Mesothelial cell of epicardium (in vitro differentiated cells): ENCODE measurements at regions not wholly inside any gene's neighbourhood (a gene's known extent, or its start where the extent isn't known, plus 50 kb on each side); places are given as distances from the start of the nearest gene placed in this dataset.

Experiments used
- DNase-seq, 2 experiments: peaks; one replicate each; pipeline ENCODE4 v3.0.0; 2021; ENCODE audit warnings: low spot score in 2 of 2; ENCODE audit not compliant: unreplicated experiment in 2 of 2
- H3K27ac Mint-ChIP-seq: 2 replicates; pipeline ENCODE4 v1.8.0; 2021; ENCODE audit warnings: mixed read lengths
- H3K27me3 Mint-ChIP-seq: 2 replicates; pipeline ENCODE4 v1.8.0; 2021; ENCODE audit warnings: low read depth, mixed read lengths
- H3K36me3 Mint-ChIP-seq: 2 replicates; pipeline ENCODE4 v1.8.0; 2021; ENCODE audit warnings: mixed read lengths
- H3K4me1 Mint-ChIP-seq: 2 replicates; pipeline ENCODE4 v1.8.0; 2021; ENCODE audit warnings: mixed read lengths
- H3K4me3 Mint-ChIP-seq: 2 replicates; pipeline ENCODE4 v1.8.0; 2021; ENCODE audit warnings: mild to moderate bottlenecking, moderate library complexity, mixed read lengths
- H3K9me3 Mint-ChIP-seq: 2 replicates; pipeline ENCODE4 v1.8.0; 2021; ENCODE audit warnings: mixed read lengths
- TF ChIP-seq, protein P1 (sequence below): fragments of 200-600 bp; sonication (generic); IDR thresholded peaks from one replicate; pipeline ENCODE4 v1.5.0; 2021; ENCODE audit warnings: antibody characterized with exemption; ENCODE audit not compliant: unreplicated experiment

DNA sequence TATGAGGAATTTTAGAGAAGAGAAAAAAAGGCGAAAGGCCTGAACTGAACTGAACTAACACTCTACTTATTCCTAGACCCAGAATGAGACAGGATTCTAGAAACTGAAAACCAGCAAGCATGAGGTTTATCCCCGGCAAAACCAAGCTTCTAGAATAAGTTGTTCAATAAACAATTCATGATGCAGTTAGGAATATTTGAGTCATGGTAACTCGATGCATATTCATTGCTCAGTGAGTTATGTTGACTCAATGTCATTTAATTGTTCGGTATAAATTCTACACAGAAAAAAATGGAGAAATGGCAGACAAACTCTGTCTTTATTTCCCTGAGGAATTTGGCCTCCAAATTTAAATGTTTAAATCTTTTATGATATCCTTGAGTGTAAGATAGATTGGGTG lies 321.5 kb downstream of the SATB2 start:
- Mint-ChIP-seq H3K9me3 (peaks cover 13% of the 10 kb centered on the region), H3K36me3 (no peaks in the 10 kb centered on the region), H3K27me3 (no peaks in the 10 kb centered on the region), H3K4me1 (peaks cover 4% of the 10 kb centered on the region), H3K27ac (no peak overlapping the region), H3K4me3 (no peak overlapping the region)
- TF ChIP-seq, protein P1, sequence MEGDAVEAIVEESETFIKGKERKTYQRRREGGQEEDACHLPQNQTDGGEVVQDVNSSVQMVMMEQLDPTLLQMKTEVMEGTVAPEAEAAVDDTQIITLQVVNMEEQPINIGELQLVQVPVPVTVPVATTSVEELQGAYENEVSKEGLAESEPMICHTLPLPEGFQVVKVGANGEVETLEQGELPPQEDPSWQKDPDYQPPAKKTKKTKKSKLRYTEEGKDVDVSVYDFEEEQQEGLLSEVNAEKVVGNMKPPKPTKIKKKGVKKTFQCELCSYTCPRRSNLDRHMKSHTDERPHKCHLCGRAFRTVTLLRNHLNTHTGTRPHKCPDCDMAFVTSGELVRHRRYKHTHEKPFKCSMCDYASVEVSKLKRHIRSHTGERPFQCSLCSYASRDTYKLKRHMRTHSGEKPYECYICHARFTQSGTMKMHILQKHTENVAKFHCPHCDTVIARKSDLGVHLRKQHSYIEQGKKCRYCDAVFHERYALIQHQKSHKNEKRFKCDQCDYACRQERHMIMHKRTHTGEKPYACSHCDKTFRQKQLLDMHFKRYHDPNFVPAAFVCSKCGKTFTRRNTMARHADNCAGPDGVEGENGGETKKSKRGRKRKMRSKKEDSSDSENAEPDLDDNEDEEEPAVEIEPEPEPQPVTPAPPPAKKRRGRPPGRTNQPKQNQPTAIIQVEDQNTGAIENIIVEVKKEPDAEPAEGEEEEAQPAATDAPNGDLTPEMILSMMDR, result no peak
- no peak for DNase-seq

DNA sequence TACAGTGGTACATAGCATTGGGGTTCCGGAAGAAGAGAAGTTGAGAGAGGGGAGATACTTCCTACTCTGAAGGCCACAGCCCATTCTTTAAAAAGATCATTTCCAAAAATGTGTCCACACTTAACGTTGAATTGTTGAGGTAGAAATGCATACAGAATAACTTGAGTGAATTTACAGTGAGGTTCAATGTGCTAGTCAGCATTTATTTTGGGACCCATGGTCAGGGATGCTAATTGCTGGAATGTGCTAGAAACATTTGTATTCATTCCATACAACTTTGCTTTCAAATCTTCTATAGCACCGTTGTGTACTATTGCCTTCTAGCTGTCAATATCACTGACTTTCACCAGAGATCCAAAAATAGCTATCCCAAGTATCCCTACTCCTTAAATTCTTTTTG lies 325.9 kb downstream of the SATB2 start:
- Mint-ChIP-seq H3K27ac (no peak overlapping the region), H3K4me1 (peaks cover 2% of the 10 kb centered on the region), H3K4me3 (no peak overlapping the region), H3K36me3 (no peaks in the 10 kb centered on the region), H3K27me3 (peaks cover 2% of the 10 kb centered on the region), H3K9me3 (no peaks in the 10 kb centered on the region)
- TF ChIP-seq, protein P1, result no peak
- no peak for DNase-seq

DNA sequence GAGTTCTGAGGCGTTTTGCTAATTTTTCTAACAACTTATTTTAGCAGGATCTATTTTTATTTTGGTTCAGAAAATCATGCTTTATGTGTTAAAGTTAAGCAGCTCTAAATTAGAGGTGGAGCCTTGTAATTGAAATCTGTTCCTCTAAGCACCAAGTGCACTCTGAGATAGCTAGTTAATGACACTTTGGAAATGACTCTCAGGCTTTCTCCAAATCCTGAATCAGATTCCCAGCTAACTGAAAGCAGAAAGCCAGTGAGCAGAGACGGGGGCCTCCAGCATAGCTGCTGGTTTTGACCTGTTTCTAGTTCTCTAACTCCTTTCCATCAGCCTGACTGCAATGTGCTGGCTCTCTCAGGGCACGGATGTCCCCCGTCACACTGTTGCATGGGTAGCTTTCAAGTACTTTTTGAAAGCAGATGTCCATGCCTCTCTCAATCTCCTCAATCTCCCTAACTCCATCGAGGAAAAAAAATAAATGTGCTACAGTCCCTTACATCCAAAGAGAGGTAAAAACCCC lies 326.5 kb downstream of the SATB2 start:
- H3K27me3 Mint-ChIP-seq, result peaks cover 2% of the 10 kb centered on the region

DNA sequence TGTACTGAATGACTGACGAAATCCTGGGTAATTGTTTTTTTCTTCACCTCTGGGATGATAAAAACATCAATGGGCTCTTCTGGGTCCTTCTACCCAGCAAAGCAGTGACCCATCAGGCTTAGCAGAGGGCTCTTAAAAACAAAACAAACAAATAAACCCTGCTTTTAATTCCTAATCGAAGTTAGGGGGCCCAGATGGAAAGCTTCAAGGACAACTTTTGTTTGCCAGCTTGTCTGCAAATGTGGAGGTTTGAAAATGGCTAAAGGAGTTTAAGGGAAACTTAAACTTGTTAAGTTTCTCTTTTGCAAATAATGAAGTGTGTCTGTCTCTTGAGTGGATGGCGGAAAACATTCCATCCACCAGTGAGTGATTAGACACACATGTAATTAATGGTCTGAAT lies 327.2 kb downstream of the SATB2 start:
- Mint-ChIP-seq H3K9me3 (no peaks in the 10 kb centered on the region), H3K27me3 (peaks cover 2% of the 10 kb centered on the region), H3K36me3 (no peaks in the 10 kb centered on the region), H3K4me1 (no peaks in the 10 kb centered on the region), H3K4me3 (no peak overlapping the region), H3K27ac (no peak overlapping the region)
- TF ChIP-seq, protein P1, result no peak
- DNase-seq, result no peak

More for the DNA sequence above, 326.5 kb downstream of the SATB2 start:
- Mint-ChIP-seq H3K27ac (no peak overlapping the region), H3K9me3 (no peaks in the 10 kb centered on the region), H3K4me1 (no peaks in the 10 kb centered on the region), H3K4me3 (no peak overlapping the region), H3K36me3 (no peaks in the 10 kb centered on the region)
- TF ChIP-seq, protein P1, result no peak
- DNase-seq, result no peak

DNA sequence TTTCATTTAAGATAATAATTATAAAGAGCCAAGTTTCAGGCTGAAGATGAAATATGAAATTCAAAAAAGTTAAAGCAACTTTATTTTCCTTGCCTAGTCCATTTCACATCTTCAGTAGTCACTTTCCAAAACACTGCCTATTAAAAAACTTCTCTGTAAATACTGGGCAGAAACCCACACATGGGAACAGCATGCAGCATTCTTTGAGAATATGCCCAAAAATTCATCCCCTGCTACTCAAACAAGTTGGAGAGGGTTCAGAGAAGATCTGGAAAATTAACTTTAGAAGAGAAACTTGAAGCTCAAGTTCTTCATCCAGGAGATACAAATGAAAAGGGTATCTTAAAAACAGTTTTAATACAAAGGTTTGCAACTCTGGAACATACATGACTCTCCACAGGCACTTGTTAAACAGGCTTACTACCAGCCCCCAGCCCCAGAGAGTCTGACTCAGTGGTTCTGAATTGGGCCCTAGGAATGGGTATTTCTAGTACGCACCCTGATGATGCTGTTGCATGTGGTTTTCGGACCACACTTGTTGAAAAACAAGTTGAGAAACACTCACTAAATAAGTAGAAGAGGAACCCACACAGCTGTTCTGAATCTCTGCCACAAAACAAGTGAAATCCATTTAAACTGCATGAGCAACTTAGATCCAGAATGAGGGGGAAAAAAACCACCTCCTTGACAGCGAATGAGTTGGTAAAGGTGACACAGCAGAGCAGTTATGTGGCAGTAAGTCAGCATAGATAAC lies 329.1 kb downstream of the SATB2 start:
- Mint-ChIP-seq H3K4me3 (no peak overlapping the region), H3K36me3 (no peaks in the 10 kb centered on the region), H3K9me3 (no peaks in the 10 kb centered on the region), H3K4me1 (no peaks in the 10 kb centered on the region), H3K27ac (no peak overlapping the region), H3K27me3 (peaks cover 8% of the 10 kb centered on the region)
- TF ChIP-seq, protein P1, result no peak
- no peak for DNase-seq
